ENCODE measurements at regions not wholly inside any gene's neighbourhood (a gene's known extent, or its start where the extent isn't known, plus 50 kb on each side); places are given as distances from the start of the nearest gene placed in this dataset.

DNA sequence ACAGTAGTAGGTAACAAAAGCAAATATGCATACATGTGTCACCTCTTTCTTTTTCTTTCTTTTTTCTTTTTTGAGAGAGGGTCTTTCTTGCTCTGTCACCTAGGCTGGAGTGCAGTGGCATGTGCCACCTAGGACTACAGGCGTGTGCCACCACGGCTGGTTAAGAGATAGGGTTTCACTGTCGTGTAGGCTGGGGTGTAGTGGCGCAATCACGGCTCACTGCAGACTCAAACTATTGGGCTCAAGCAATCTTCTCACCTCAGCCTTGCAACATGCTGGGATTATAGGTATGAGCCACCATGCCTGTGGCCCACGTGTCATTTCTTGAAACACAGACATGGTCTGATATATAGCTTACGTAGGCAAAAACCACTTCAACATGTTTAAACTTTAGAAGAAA is 397.7 kb upstream of the PMFBP1 start:
- no peak overlapping the region for H3K4me3 ChIP-seq (ENCODE audit: insufficient read depth, low read depth, low read length)
- no peaks in the 10 kb centered on the region for H3K36me3 ChIP-seq (ENCODE audit: control insufficient read depth, insufficient read depth, low read length)
- no peaks in the 10 kb centered on the region for H3K27me3 ChIP-seq (ENCODE audit: control insufficient read depth, insufficient read depth, low read length, poor library complexity, severe bottlenecking)
- H3K27ac ChIP-seq (ENCODE audit: insufficient read depth, low read depth, low read length, poor library complexity, severe bottlenecking) = no peak overlapping the region
- H3K9me3 ChIP-seq (ENCODE audit: control insufficient read depth, low read length) = no peaks in the 10 kb centered on the region
- WGBS, 2 experiments = 91 to 92% methylated on average over 7 of the region's 7 CpGs
- H3K4me1 ChIP-seq (ENCODE audit: control insufficient read depth, insufficient read depth, low read length) = no peaks in the 10 kb centered on the region

- Histone ChIP-seq H3K36me3 (ENCODE audit: control insufficient read depth, insufficient read depth, low read length) (no peaks in the 10 kb centered on the region), H3K9me3 (ENCODE audit: control insufficient read depth, low read length) (no peaks in the 10 kb centered on the region), H3K27me3 (ENCODE audit: control insufficient read depth, insufficient read depth, low read length, poor library complexity, severe bottlenecking) (no peaks in the 10 kb centered on the region), H3K27ac (ENCODE audit: insufficient read depth, low read depth, low read length, poor library complexity, severe bottlenecking) (no peak overlapping the region), H3K4me3 (ENCODE audit: insufficient read depth, low read depth, low read length) (no peak overlapping the region), H3K4me1 (ENCODE audit: control insufficient read depth, insufficient read depth, low read length) (no peaks in the 10 kb centered on the region)
- 67 to 100% methylated on average over 1 of the region's 1 CpG for WGBS, 2 experiments
Observed at GRCh38 chr16:72568502-72568901, 396.5 kb upstream of the PMFBP1 start.

DNA sequence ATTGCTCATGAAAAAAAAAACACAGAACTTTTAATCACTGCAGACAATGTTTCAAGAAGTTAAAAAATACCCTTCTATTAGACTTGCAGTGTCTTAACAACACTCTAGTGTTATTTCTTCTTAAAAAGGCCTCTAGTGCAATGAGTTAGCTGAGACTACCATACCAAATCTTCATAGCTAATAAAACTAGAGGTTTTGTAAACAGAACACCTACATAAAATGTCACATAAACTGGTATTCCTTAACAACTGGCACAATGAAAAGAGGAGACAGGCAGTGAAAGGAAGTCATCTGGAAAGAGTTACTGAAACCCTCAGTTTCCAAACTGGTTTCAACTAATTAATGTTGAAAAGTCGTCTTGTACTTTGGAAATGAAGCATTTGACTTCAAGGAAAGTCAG is 394.2 kb upstream of the PMFBP1 start:
- Histone ChIP-seq H3K4me1 (ENCODE audit: control insufficient read depth, insufficient read depth, low read length) (no peaks in the 10 kb centered on the region), H3K36me3 (ENCODE audit: control insufficient read depth, insufficient read depth, low read length) (no peaks in the 10 kb centered on the region), H3K9me3 (ENCODE audit: control insufficient read depth, low read length) (no peaks in the 10 kb centered on the region), H3K27ac (ENCODE audit: insufficient read depth, low read depth, low read length, poor library complexity, severe bottlenecking) (no peak overlapping the region), H3K27me3 (ENCODE audit: control insufficient read depth, insufficient read depth, low read length, poor library complexity, severe bottlenecking) (no peaks in the 10 kb centered on the region), H3K4me3 (ENCODE audit: insufficient read depth, low read depth, low read length) (no peak overlapping the region)
- WGBS, 2 experiments = 100% methylated on average over 1 of the region's 1 CpG; no CpG with 5 or more reads in 1 of the 2 experiments

- 87 to 96% methylated on average over 3 to 4 of the region's 4 CpGs for WGBS, 2 experiments
- H3K9me3 ChIP-seq (ENCODE audit: control insufficient read depth, low read length) = no peaks in the 10 kb centered on the region
Observed at GRCh38 chr16:72565106-72565505, 393.2 kb upstream of the PMFBP1 start.

GRCh38 chr16:72560617-72561016 is 388.7 kb upstream of the PMFBP1 start:
- no peak overlapping the region for H3K4me3 ChIP-seq (ENCODE audit: insufficient read depth, low read depth, low read length)
- no peaks in the 10 kb centered on the region for H3K4me1 ChIP-seq (ENCODE audit: control insufficient read depth, insufficient read depth, low read length)
- H3K9me3 ChIP-seq (ENCODE audit: control insufficient read depth, low read length) = no peaks in the 10 kb centered on the region
- H3K27ac ChIP-seq (ENCODE audit: insufficient read depth, low read depth, low read length, poor library complexity, severe bottlenecking) = no peak overlapping the region
- WGBS, 2 experiments = 92 to 93% methylated on average over 1 to 2 of the region's 2 CpGs
- no peaks in the 10 kb centered on the region for H3K36me3 ChIP-seq (ENCODE audit: control insufficient read depth, insufficient read depth, low read length)
- no peaks in the 10 kb centered on the region for H3K27me3 ChIP-seq (ENCODE audit: control insufficient read depth, insufficient read depth, low read length, poor library complexity, severe bottlenecking)

More at GRCh38 chr16:72565106-72565505, 393.2 kb upstream of the PMFBP1 start:
- H3K4me1 ChIP-seq (ENCODE audit: control insufficient read depth, insufficient read depth, low read length) = no peaks in the 10 kb centered on the region
- H3K27me3 ChIP-seq (ENCODE audit: control insufficient read depth, insufficient read depth, low read length, poor library complexity, severe bottlenecking) = no peaks in the 10 kb centered on the region
- H3K27ac ChIP-seq (ENCODE audit: insufficient read depth, low read depth, low read length, poor library complexity, severe bottlenecking) = no peak overlapping the region
- H3K4me3 ChIP-seq (ENCODE audit: insufficient read depth, low read depth, low read length) = no peak overlapping the region
- H3K36me3 ChIP-seq (ENCODE audit: control insufficient read depth, insufficient read depth, low read length) = no peaks in the 10 kb centered on the region

DNA sequence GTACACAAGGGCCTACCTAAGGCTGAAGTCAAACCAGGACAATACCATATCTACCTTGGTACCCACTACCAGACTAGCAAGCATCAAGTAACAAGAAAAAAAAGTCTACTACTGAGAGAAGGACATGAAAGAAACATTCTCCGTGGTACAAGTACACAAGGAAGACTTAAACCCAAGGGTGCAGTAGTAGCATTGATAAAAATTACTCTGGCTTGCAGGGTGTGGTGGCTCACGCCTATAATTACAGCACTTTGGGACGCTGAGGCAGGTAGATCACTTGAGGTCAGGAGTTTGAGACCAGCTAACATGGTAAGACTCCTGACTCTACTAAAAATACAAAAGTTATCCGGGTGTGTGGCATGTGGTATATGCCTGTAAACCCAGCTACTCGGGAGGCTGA is 386.5 kb upstream of the PMFBP1 start:
- 93% methylated on average over 5 of the region's 5 CpGs for WGBS, 2 experiments
- H3K4me3 ChIP-seq (ENCODE audit: insufficient read depth, low read depth, low read length) = no peak overlapping the region
- no peaks in the 10 kb centered on the region for H3K4me1 ChIP-seq (ENCODE audit: control insufficient read depth, insufficient read depth, low read length)
- H3K36me3 ChIP-seq (ENCODE audit: control insufficient read depth, insufficient read depth, low read length) = no peaks in the 10 kb centered on the region
- H3K27ac ChIP-seq (ENCODE audit: insufficient read depth, low read depth, low read length, poor library complexity, severe bottlenecking) = no peak overlapping the region
- no peaks in the 10 kb centered on the region for H3K9me3 ChIP-seq (ENCODE audit: control insufficient read depth, low read length)
- no peaks in the 10 kb centered on the region for H3K27me3 ChIP-seq (ENCODE audit: control insufficient read depth, insufficient read depth, low read length, poor library complexity, severe bottlenecking)

DNA sequence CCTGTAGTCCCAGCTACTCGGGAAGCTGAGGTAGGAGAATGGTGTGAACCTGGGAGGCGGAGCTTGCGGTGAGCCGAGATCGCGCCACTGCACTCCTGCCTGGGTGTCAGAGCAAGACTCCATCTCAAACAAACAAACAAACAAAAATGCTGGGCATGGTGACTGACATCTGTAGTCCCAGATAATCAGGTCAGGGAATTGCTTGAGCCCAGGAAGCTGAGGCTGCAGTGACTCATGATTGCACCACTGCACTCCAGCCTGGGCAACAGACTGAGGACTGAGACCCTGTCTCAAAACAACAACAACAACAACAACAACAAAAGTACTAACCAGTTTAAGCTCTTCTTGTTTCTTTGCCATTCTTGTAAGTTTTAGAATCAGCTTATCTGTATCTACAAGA is 383.0 kb upstream of the PMFBP1 start:
- 95% methylated on average over 6 of the region's 6 CpGs for WGBS, 2 experiments
- no peaks in the 10 kb centered on the region for H3K4me1 ChIP-seq (ENCODE audit: control insufficient read depth, insufficient read depth, low read length)

DNA sequence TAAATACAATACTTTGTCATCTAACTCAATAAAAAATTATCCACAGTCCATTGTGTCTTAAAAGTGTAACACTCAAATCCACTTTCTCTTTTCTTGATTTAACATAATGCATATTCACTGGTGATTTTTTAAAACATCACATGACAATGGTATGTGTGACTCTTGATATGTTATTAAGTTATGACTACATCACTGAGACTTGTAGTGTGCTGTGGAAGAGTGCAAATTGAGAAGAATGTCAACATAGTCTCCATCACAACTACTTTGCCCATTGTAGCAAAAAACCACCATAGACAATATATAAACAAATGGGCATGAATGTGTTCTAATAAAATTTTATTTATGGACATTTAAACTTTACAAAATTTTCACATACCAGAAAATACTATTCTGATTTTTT is 380.7 kb upstream of the PMFBP1 start:
- H3K4me1 ChIP-seq (ENCODE audit: control insufficient read depth, insufficient read depth, low read length) = no peaks in the 10 kb centered on the region
- no peaks in the 10 kb centered on the region for H3K9me3 ChIP-seq (ENCODE audit: control insufficient read depth, low read length)
- no peaks in the 10 kb centered on the region for H3K36me3 ChIP-seq (ENCODE audit: control insufficient read depth, insufficient read depth, low read length)
- H3K27ac ChIP-seq (ENCODE audit: insufficient read depth, low read depth, low read length, poor library complexity, severe bottlenecking) = no peak overlapping the region
- H3K27me3 ChIP-seq (ENCODE audit: control insufficient read depth, insufficient read depth, low read length, poor library complexity, severe bottlenecking) = no peaks in the 10 kb centered on the region
- no peak overlapping the region for H3K4me3 ChIP-seq (ENCODE audit: insufficient read depth, low read depth, low read length)

More for the DNA sequence above, 383.0 kb upstream of the PMFBP1 start:
- Histone ChIP-seq H3K4me3 (ENCODE audit: insufficient read depth, low read depth, low read length) (no peak overlapping the region), H3K27ac (ENCODE audit: insufficient read depth, low read depth, low read length, poor library complexity, severe bottlenecking) (no peak overlapping the region), H3K27me3 (ENCODE audit: control insufficient read depth, insufficient read depth, low read length, poor library complexity, severe bottlenecking) (no peaks in the 10 kb centered on the region), H3K36me3 (ENCODE audit: control insufficient read depth, insufficient read depth, low read length) (no peaks in the 10 kb centered on the region), H3K9me3 (ENCODE audit: control insufficient read depth, low read length) (no peaks in the 10 kb centered on the region)

DNA sequence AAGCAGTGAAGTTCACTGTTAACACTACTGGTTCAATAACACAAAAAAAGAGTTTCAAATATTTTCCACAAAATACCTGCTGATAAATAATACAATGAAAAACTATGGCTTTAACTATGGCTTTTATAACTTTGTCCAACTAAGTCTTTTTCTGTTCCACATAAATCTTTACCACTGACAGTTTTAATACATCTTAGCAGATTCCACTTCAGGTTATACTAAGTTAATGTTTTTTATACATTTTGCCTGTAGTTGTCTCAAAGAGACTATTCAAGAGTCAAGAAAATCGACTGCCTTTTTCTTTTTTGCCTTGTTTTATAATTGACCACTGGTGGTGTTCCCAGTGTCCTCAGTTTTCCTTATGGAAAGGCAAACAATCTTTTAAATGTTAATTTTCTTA is 379.7 kb upstream of the PMFBP1 start:
- H3K36me3 ChIP-seq (ENCODE audit: control insufficient read depth, insufficient read depth, low read length) = no peaks in the 10 kb centered on the region
- 87 to 100% methylated on average over 1 of the region's 1 CpG for WGBS, 2 experiments
- no peaks in the 10 kb centered on the region for H3K9me3 ChIP-seq (ENCODE audit: control insufficient read depth, low read length)
- H3K4me3 ChIP-seq (ENCODE audit: insufficient read depth, low read depth, low read length) = no peak overlapping the region
- no peak overlapping the region for H3K27ac ChIP-seq (ENCODE audit: insufficient read depth, low read depth, low read length, poor library complexity, severe bottlenecking)
- H3K27me3 ChIP-seq (ENCODE audit: control insufficient read depth, insufficient read depth, low read length, poor library complexity, severe bottlenecking) = no peaks in the 10 kb centered on the region
- H3K4me1 ChIP-seq (ENCODE audit: control insufficient read depth, insufficient read depth, low read length) = no peaks in the 10 kb centered on the region

GRCh38 chr16:72549878-72550277 is 377.9 kb upstream of the PMFBP1 start:
- no peaks in the 10 kb centered on the region for H3K27me3 ChIP-seq (ENCODE audit: control insufficient read depth, insufficient read depth, low read length, poor library complexity, severe bottlenecking)
- WGBS, 2 experiments = 82 to 90% methylated on average over 2 of the region's 2 CpGs

GRCh38 chr16:72542102-72542501 is 370.1 kb upstream of the PMFBP1 start:
- H3K36me3 ChIP-seq (ENCODE audit: control insufficient read depth, insufficient read depth, low read length) = no peaks in the 10 kb centered on the region
- H3K4me1 ChIP-seq (ENCODE audit: control insufficient read depth, insufficient read depth, low read length) = no peaks in the 10 kb centered on the region
- H3K27me3 ChIP-seq (ENCODE audit: control insufficient read depth, insufficient read depth, low read length, poor library complexity, severe bottlenecking) = no peaks in the 10 kb centered on the region
- H3K27ac ChIP-seq (ENCODE audit: insufficient read depth, low read depth, low read length, poor library complexity, severe bottlenecking) = no peak overlapping the region
- H3K9me3 ChIP-seq (ENCODE audit: control insufficient read depth, low read length) = no peaks in the 10 kb centered on the region
- WGBS, 2 experiments = 98% methylated on average over 2 of the region's 2 CpGs
- H3K4me3 ChIP-seq (ENCODE audit: insufficient read depth, low read depth, low read length) = no peak overlapping the region

More at GRCh38 chr16:72549878-72550277, 377.9 kb upstream of the PMFBP1 start:
- H3K4me1 ChIP-seq (ENCODE audit: control insufficient read depth, insufficient read depth, low read length) = no peaks in the 10 kb centered on the region
- H3K9me3 ChIP-seq (ENCODE audit: control insufficient read depth, low read length) = no peaks in the 10 kb centered on the region
- no peaks in the 10 kb centered on the region for H3K36me3 ChIP-seq (ENCODE audit: control insufficient read depth, insufficient read depth, low read length)
- no peak overlapping the region for H3K27ac ChIP-seq (ENCODE audit: insufficient read depth, low read depth, low read length, poor library complexity, severe bottlenecking)
- no peak overlapping the region for H3K4me3 ChIP-seq (ENCODE audit: insufficient read depth, low read depth, low read length)
